ENCODE measurements at regions not wholly inside any gene's neighbourhood (a gene's known extent, or its start where the extent isn't known, plus 50 kb on each side); places are given as distances from the start of the nearest gene placed in this dataset.

- no peak for TF ChIP-seq POLR2AphosphoS5 (IDR thresholded peaks at IDR 0.05; ENCODE audit: borderline replicate concordance, low read depth, low read length)
- no peak for TF ChIP-seq EZH2 (IDR thresholded peaks at IDR 0.05)
Observed at GRCh38 chr7:56537952-56538351, 421.7 kb upstream of the NUPR2 start.
